Psoas muscle (tissue), 7 donors: ENCODE measurements at regions not wholly inside any gene's neighbourhood (a gene's known extent, or its start where the extent isn't known, plus 50 kb on each side); places are given as distances from the start of the nearest gene placed in this dataset.

Experiments
- ATAC-seq, 4 donors: fragments of 200-7000 bp; cut with Tn5 transposase; one replicate each; pipeline ENCODE4 v1.9.1; 2020; ENCODE audit warnings: moderate library complexity in 3 of 4, mild to moderate bottlenecking in 2 of 4
- DNase-seq, 2 donors: peaks; one replicate each; pipeline ENCODE4 v3.0.0-alpha.2; 2020
- H3K27ac ChIP-seq: fragments of 200-600 bp; one replicate; pipeline ENCODE4 v1.8.0; 2022
- H3K27me3 ChIP-seq, 3 donors: fragments of 200-600 bp in 1 of 3; one replicate each; pipeline versions ENCODE4 v1.6.1 to v1.8.0; 2013 to 2022; ENCODE audit warnings: low read length in 2 of 3, mild to moderate bottlenecking in 2 of 3, moderate library complexity in 1 of 3; ENCODE audit not compliant: insufficient read depth in 3 of 3
- H3K36me3 ChIP-seq, 2 donors: fragments of 200-600 bp in 1 of 2; one replicate each; pipeline versions ENCODE4 v1.6.1 to v1.8.0; 2013 to 2022; ENCODE audit warnings: low read depth in 1 of 2, mild to moderate bottlenecking in 1 of 2, moderate library complexity in 1 of 2; ENCODE audit not compliant: insufficient read depth in 1 of 2
- H3K4me1 ChIP-seq: fragments of 200-600 bp; one replicate; pipeline ENCODE4 v1.8.0; 2022
- H3K4me3 ChIP-seq: fragments of 200-600 bp; one replicate; pipeline ENCODE4 v1.8.0; 2022; ENCODE audit warnings: mild to moderate bottlenecking
- H3K9me3 ChIP-seq: fragments of 200-600 bp; one replicate; pipeline ENCODE4 v1.8.0; 2022
- WGBS, 3 donors: extraction: QIAGEN DNeasy Blood & Tissue Kit; methylation state at CpG; one replicate each; pipeline versions ENCODE4 v1.1.6 to v1.1.7; 2013; 5-methylcytosine and 5-hydroxymethylcytosine counted together
- intact Hi-C, 2 donors: fragments of 100-400 bp; cut with DNase I; formaldehyde crosslinking; loops; one replicate each; pipeline versions ENCODE4 v1.11.0 to v1.14.2; 2022
- TF ChIP-seq, protein P1 (sequence below): fragments of 200-600 bp; IDR thresholded peaks from one replicate; pipeline ENCODE4 v1.8.0; 2022; ENCODE audit warnings: antibody characterized with exemption
- donor health status: healthy with polysubstance abuse.
- donor health status: DM: no; HTN: no; CAD: no; lungs with moderate emphysema.
- donor health status: Bipolar disorder and iron deficiency.
- donor health status: healthy.
- donor health status: DM: yes; HTN: yes; CAD: no.
- donor health status: DM: no; HTN: no; CAD: no.
- donor health status: DM: yes; HTN: yes; CAD: no.

DNA sequence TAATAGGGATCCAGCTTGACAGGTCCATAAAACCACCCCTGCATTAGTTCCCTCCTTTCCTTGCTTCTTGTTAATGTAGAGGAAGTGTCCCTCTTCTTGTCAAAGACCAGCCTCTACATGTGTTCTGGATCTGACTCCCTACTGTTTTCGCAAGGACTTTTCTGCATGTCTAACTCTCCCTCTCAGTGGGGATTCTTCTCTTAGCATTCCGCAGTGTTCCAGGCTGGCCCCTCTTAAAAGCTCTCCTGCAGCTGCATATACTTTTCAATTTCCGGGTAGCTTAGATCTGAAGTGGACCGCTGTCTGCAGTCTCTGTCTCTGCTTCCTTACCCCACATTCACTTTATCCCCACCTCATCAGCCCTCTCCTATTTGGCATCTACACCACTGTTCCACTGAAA, 96.1 kb upstream of the MAN1A1 start:
- H3K9me3 ChIP-seq = no peaks in the 10 kb centered on the region
- TF ChIP-seq, protein P1, sequence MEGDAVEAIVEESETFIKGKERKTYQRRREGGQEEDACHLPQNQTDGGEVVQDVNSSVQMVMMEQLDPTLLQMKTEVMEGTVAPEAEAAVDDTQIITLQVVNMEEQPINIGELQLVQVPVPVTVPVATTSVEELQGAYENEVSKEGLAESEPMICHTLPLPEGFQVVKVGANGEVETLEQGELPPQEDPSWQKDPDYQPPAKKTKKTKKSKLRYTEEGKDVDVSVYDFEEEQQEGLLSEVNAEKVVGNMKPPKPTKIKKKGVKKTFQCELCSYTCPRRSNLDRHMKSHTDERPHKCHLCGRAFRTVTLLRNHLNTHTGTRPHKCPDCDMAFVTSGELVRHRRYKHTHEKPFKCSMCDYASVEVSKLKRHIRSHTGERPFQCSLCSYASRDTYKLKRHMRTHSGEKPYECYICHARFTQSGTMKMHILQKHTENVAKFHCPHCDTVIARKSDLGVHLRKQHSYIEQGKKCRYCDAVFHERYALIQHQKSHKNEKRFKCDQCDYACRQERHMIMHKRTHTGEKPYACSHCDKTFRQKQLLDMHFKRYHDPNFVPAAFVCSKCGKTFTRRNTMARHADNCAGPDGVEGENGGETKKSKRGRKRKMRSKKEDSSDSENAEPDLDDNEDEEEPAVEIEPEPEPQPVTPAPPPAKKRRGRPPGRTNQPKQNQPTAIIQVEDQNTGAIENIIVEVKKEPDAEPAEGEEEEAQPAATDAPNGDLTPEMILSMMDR = no peak
- H3K27me3 ChIP-seq = no peaks in the 10 kb centered on the region
- no peak overlapping the region for H3K27ac ChIP-seq
- H3K4me1 ChIP-seq = no peaks in the 10 kb centered on the region
- DNase-seq (no peak), ATAC-seq (no peak)
- H3K4me3 ChIP-seq = no peak overlapping the region
- intact Hi-C loops = no loop called here
- no peaks in the 10 kb centered on the region for H3K36me3 ChIP-seq
- WGBS, 3 donors = 93 to 98% (median 94%) methylated on average over 4 of the region's 4 CpGs

GRCh38 chr6:119444642-119445557, 95.3 kb upstream of the MAN1A1 start:
- Histone ChIP-seq H3K4me1 (no peaks in the 10 kb centered on the region), H3K9me3 (no peaks in the 10 kb centered on the region), H3K27me3 (no peaks in the 10 kb centered on the region), H3K36me3 (no peaks in the 10 kb centered on the region), H3K27ac (no peak overlapping the region), H3K4me3 (no peak overlapping the region)
- no peak for ATAC-seq
- TF ChIP-seq, protein P1 = no peak
- WGBS, 3 donors = 68 to 96% (median 90%) methylated on average over 4 of the region's 4 CpGs
- DNase-seq = no peak
- intact Hi-C loops = no loop called here

GRCh38 chr6:119443993-119444641, 94.6 kb upstream of the MAN1A1 start:
- ATAC-seq (no peak), DNase-seq (no peak)
- no peaks in the 10 kb centered on the region for H3K4me1 ChIP-seq
- TF ChIP-seq, protein P1 = no peak
- no peaks in the 10 kb centered on the region for H3K9me3 ChIP-seq
- H3K4me3 ChIP-seq = no peak overlapping the region
- WGBS, 3 donors = 76 to 82% (median 82%) methylated on average over 7 of the region's 7 CpGs
- H3K36me3 ChIP-seq = no peaks in the 10 kb centered on the region
- intact Hi-C loops = no loop called here
- H3K27ac ChIP-seq = no peak overlapping the region
- H3K27me3 ChIP-seq = no peaks in the 10 kb centered on the region

DNA sequence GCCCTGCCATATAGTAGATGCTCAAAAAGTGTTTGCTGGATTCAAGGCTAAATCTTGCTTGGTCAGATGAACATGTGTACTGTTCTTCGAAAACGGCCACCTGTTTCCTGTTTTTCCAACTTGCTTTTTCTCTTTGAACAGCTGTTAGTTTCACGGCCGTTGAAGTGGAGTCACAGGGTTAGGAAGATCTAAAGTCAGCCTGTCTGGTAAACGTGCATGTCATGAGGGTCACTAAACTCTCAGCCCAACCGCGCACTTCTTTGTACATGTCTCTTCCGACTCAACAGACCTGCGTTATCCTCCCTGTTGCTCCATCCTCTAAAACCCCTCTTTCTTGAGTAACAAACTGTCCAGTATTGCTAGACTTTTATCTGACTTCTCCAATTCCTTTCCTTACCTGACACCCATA, 93.2 kb upstream of the MAN1A1 start:
- Histone ChIP-seq H3K27me3 (no peaks in the 10 kb centered on the region), H3K4me3 (no peak overlapping the region), H3K27ac (no peak overlapping the region), H3K36me3 (no peaks in the 10 kb centered on the region), H3K4me1 (no peaks in the 10 kb centered on the region), H3K9me3 (no peaks in the 10 kb centered on the region)
- WGBS, 3 donors = 17 to 25% (median 21%) methylated on average over 9 of the region's 9 CpGs
- TF ChIP-seq, protein P1 = no peak
- no peak for DNase-seq
- ATAC-seq = no peak
- intact Hi-C loops = no loop called here
